ENCODE measurements at regions not wholly inside any gene's neighbourhood (a gene's known extent, or its start where the extent isn't known, plus 50 kb on each side); places are given as distances from the start of the nearest gene placed in this dataset.

DNA sequence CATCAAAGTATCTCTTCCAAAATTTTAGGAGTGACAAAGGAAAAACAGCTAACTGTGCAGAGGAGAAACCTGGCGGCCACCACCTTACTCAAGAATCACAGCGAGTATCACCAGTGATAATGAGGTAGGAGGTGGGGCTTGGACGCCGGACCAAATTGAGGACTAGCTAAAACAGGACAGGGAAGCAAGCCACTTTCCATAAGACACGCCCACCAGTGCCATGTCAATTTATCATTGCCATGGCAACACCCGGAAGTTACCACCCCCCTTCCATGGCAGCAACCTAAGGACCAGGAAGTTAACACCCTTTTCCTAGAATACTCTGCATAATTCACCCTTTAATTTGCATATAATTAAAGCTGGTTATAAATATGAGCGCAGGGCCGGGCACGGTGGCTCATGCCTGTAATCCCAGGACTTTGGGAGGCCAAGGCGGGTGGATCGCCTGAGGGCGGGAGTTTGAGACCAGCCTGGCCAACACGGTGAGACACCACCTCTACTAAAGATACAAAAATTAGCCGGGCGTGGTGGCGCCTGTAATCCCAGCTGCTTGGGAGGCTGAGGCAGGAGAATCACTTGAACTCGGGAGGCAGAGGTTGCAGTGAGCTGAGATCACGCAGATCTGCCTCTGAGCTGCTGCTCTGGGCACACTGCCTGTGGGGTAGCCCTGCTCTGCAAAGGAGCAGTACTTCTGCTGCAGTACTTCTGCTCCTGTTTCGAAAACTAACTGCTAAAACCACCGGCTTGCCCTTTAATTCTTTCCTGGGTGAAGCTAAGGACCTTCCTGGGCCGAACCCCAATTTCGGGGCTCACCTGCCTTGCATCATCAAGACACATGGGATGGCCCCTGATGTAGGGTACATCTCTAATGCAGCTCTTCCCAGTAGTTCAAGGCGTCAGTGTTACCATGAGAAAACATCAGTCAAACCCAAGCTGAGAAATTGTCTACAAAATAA lies 116.7 kb downstream of the HMX1 start:
- no peak for DNase-seq

DNA sequence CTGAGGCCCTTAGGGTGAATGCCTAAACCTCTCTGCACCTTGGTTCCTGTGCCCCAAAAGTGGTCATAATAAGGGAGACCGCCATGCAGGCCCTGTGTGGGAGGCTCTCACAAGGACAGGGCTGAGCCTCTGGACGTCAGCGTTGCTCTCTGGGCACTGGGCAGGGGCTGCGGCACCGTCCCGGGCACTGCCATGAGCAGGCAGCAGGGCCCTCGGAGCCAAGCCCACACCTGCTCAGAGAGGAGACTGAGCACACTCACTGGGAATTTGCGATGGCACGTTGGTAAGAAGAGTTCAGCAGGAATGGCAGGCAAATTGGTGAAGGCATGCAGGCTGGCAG lies 123.4 kb downstream of the HMX1 start:
- no peak for DNase-seq

GRCh38 chr4:8747467-8748235 lies 124.0 kb downstream of the HMX1 start:
- no peak for DNase-seq

- no peak for DNase-seq
Measured at GRCh38 chr4:8746523-8747466, 124.8 kb downstream of the HMX1 start.

GRCh38 chr4:8745826-8746225 lies 125.8 kb downstream of the HMX1 start:
- DNase-seq = no peak

- DNase-seq = no peak
Measured at GRCh38 chr4:8745005-8745790, 126.4 kb downstream of the HMX1 start.

DNA sequence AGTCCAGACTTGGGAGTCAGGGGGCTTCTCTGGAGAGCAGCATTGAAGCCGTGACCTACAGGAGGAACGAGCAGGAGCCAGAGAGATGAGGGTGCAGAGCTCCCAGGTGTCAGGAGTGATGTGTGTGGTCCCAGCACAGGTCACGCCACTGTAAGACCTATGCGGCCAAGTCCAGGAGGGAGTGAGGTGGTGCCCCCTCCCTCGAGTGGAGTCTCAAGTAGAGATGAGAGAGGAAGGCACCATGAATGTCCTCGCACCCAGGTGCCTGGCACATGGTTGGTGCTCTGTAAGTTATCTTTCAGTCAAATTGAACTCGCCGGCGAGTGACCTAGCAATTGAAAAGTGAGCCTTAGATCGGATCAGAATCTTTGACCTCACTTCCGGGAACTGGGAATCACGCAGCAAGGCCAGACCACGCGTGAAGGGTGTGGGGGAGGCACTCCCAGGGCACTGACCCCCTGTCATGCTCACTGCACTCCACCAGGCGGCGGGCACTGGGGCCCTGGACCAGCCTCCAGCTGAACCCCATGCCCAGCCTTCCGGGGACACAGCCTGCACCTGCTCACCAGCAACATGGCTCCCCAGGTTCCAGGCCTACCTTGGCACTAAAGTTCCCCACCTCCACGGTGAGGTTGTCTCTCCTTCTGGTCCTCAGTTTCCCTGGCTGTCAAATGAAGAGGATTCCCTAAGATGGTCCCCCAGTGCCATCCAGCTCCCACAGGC lies 127.4 kb downstream of the HMX1 start:
- DNase-seq = no peak

- DNase-seq = no peak
Measured at GRCh38 chr4:8742546-8742945, 129.1 kb downstream of the HMX1 start.

GRCh38 chr4:8741513-8742226 lies 130.0 kb downstream of the HMX1 start:
- no peak for DNase-seq

DNA sequence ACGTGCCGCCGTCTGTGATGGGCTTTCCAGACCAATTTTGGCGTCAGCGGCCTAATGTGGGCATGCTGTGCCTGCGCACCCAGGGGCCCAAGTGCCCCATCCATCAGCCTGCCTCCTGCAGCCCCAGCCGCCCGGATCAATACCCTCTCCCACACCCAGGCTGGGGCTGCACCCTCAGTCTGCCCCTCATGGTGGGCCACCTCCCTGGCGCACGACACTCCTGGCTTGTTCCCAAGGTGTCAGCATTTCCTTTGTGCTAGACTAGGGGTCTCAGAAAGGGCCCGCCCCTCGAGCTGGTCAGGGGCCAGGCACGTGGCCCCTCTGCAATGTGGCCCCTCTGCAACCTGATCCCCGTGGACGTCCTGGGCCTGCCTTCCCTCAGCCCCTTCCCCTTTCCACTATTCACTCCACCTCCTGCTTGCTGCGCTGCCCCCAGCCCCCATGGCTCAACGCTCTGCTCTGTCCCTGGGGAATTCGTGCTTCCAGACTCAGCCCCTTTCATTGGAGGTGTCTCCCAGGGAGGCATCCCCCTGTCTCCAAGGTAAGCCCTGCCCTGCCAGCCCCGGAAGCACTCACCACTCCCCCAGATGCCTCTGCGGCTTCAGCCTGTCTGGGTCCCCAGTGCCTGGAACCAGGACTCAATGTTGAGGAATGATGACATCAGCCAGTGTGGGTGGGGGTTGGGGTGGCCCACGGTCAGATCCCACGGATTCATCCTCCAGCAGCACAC lies 130.8 kb downstream of the HMX1 start:
- DNase-seq = no peak

DNA sequence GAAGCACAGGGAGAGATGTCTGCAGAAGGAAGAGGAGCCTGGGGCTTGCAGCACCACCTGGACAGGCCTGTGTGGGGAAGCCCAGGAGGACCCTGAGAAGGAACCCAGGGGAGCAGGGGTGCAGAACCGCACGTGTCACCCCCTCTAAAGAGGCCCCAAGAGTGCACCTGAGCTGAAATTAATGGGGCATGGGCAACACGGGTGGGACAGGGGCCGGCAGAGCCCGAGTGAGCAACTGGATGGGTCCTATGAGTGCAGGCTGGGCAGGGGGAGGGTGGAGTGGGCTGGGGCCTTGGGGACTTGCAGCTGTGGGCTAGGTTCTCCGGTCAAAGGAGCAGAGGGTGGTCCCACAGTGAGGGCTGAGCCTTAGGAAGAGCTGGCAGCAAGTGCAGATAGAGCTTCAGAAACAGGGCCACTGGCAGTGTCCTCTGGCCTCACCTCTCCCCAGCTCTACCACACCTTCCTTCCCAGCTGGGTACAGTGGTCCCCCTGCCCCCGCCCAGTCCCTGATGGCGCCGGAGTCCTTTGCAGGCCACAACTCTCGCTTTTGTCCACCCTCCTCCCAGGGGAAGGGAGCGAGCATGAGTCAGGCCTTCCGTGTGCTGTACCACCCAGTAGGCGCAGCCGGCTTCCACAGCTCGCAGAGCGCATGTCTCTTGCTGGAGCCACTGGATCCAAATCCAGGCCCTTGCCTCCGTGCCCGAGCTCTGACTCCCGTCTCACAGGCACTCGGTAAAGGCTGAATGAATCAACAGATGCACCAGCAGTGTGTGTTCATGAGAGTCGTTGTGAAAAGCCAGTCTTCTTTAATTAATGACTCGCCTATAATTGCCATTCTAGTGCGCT lies 131.6 kb downstream of the HMX1 start:
- no peak for DNase-seq

GRCh38 chr4:8739317-8739716 lies 132.3 kb downstream of the HMX1 start:
- DNase-seq = no peak

- no peak for DNase-seq
Measured at GRCh38 chr4:8738471-8738931, 133.1 kb downstream of the HMX1 start.

GRCh38 chr4:8737601-8738279 lies 133.9 kb downstream of the HMX1 start:
- no peak for DNase-seq

DNA sequence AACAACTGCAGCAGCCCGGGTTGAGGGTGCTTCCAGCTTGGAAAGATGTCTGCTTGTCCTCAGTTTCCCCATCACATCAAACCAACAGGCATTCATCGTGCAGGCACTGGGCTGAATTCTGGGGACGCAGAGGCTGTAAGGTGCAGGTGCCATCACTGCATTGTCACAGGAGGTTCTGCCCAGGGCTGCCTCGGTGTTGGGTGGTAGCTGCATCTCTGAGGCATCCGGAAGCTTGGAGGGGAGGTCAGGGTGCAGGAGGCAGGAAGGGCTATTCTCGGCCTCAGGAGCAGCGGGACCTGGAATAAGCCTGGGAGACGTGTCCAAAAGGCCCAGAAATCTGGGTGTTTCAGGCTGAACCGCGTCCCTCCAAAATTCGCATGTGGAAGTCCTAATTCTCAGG lies 134.6 kb downstream of the HMX1 start:
- no peak for DNase-seq

- peak; percentile 3 for DNase-seq
Measured at GRCh38 chr4:8736090-8736825, 135.4 kb downstream of the HMX1 start.

Data from fibroblast of skin of back (primary cell).